Stimulated activated memory B cell treated with anti-CD40 and anti-IgM and Interleukin-4, amounts not matched to agents 10 μg/mL and 1 μg/mL and 100 μg/mL, for 72 hours (primary cell): ENCODE measurements at regions not wholly inside any gene's neighbourhood (a gene's known extent, or its start where the extent isn't known, plus 50 kb on each side); places are given as distances from the start of the nearest gene placed in this dataset.
"Not testable (repeated sequence)": the region's sequence is repeated elsewhere in the genome, so short reads cannot be mapped to it uniquely, and the experiment has no call there.

Experiments
- ATAC-seq: fragments of 150-1000 bp; cut with Tn5 transposase; 2 replicates; pipeline ENCODE4 v1.10.0; 2021
- H3K27ac Mint-ChIP-seq: one replicate; pipeline ENCODE4 v1.8.0; 2022; ENCODE audit warnings: mild to moderate bottlenecking, mixed read lengths
- H3K27me3 Mint-ChIP-seq: one replicate; pipeline ENCODE4 v1.8.0; 2022; ENCODE audit warnings: mixed read lengths
- H3K36me3 Mint-ChIP-seq: one replicate; pipeline ENCODE4 v1.8.0; 2022; ENCODE audit warnings: mixed read lengths
- H3K4me1 Mint-ChIP-seq: one replicate; pipeline ENCODE4 v1.8.0; 2022; ENCODE audit warnings: mixed read lengths
- H3K4me3 Mint-ChIP-seq: one replicate; pipeline ENCODE4 v1.8.0; 2022; ENCODE audit warnings: mild to moderate bottlenecking, moderate library complexity, mixed read lengths
- H3K9me3 Mint-ChIP-seq: one replicate; pipeline ENCODE4 v1.8.0; 2022; ENCODE audit warnings: mixed read lengths

DNA sequence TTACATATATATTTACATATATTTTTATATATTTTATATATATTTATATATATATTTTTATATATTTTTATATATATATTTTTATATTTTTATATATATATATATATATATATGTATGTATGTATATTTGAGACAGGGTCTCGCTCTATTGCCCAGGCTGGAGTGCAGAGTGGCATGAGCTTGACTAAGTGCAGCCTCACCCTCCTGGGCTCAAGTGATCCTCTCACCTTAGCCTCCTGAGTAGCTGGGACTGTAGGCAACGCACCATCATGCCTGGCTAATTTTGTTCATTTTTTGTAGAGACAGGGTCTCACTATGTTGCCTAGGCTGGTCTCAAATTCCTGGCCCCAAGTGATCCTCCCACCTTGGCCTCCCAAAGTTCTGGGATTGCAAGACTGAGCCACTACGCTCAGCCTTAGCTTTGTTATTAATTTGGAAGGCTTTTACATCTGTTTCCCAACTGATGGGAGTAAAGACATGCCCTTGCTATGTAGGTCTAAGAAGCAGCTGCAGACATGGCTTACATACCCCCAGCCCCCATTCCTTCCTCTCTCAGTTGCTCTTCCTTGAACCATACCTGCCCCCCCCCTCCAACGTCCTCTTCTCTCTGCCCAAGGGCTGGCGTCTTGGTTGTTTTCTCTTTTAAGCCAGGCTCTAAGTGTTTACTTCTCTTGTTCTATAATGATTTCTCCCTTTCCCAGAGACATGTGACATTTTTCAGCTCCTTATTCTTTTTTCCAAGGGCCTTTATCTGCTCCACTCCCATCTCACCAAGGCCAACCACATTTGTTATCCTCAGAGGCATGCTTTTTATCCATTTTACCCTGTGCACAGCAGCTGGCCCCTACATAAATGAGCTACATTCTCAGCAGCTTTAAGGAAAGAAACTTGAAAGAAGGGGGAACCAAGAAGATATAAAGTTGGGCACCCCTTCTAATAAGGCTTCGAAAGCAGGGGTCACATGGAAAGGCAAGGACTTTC, 64.2 kb upstream of the ATF7IP2 start:
- no peak for ATAC-seq
- Mint-ChIP-seq H3K27ac (no peak overlapping the region), H3K4me3 (no peak overlapping the region), H3K27me3 (no peaks in the 10 kb centered on the region), H3K4me1 (peaks cover 6% of the 10 kb centered on the region), H3K9me3 (peaks cover 5% of the 10 kb centered on the region), H3K36me3 (no peaks in the 10 kb centered on the region)

DNA sequence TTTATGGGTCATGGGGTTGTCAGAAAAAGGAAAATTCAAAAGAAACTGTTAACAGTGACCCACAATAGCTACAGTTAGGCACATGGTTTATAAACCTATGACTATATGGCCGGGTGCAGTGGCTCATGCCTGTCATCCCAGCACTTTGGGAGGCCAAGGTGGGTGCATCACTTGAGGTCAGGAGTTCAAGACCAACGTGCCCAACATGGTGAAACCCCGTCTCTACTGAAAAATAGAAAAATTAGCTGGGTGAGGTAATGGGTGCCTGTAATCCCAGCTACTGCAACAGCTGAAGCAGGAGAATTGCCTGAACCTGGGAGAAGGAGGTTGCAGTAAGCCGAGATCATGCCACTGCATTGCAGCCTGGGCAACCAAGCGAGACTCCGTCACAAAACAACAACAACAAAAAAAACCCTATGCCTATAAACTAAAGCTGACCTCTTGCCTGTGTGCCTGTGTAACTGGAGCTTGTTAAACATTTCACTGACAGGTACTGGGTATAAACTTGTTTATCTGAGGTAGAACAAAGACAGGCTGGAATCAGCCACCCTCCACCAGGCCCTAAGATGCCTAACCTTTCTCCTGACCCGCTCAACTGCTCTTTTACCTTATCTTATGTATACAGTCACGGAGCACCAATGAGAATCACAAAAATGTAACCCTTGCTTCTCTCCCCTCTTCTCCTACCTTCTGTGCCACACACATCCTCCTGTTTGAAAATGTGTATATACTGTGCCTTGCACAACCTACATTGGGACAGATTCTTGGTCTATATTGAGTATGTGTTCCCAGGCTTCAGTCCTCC, 62.9 kb upstream of the ATF7IP2 start:
- H3K4me1 Mint-ChIP-seq: peaks cover 6% of the 10 kb centered on the region

DNA sequence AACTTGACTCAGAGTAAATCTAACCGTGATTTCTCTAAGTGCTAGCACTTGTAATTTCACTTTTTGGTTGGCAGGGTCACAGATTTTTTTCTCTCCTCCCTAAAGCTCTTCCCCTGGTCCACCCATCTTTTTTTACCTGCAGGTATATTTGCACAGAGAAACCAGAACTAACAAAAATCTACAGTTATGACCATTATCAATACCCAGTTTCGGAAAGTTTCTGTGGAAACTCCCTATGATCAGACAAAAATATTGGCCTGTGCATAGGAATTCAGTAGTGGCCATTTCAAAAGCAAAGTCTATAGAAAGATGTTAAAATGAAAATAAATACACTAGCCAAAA, 62.4 kb upstream of the ATF7IP2 start:
- Mint-ChIP-seq H3K4me3 (no peak overlapping the region), H3K27me3 (no peaks in the 10 kb centered on the region), H3K9me3 (peaks cover 10% of the 10 kb centered on the region), H3K36me3 (peaks cover 6% of the 10 kb centered on the region), H3K4me1 (peaks cover 6% of the 10 kb centered on the region), H3K27ac (peak overlapping the region; percentile 1)
- no peak for ATAC-seq

More for the DNA sequence above, 62.9 kb upstream of the ATF7IP2 start:
- ATAC-seq: no peak
- H3K9me3 Mint-ChIP-seq: peaks cover 10% of the 10 kb centered on the region
- no peak overlapping the region for H3K4me3 Mint-ChIP-seq
- no peaks in the 10 kb centered on the region for H3K27me3 Mint-ChIP-seq
- peaks cover 6% of the 10 kb centered on the region for H3K36me3 Mint-ChIP-seq
- peak overlapping the region; percentile 1 for H3K27ac Mint-ChIP-seq

DNA sequence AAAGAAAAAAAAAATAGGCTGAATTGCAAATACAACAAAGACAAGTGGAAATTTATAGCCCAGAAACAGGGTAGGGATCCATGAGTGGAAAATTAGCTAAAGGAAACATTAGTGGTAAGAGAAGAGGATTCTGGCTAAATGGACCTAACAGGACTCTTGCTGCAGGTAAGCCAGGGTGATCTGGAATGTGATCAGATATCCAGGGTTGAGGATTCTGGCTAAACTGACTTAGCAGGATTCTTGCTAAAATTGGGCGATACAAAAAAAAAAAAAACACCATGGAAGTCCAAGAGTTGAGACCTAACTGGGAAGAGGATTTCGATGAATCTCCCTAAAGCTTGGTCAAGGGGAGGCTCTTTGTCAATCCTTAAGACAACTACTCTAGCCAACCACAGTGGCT, 61.7 kb upstream of the ATF7IP2 start:
- Mint-ChIP-seq H3K4me3 (no peak overlapping the region), H3K27me3 (no peaks in the 10 kb centered on the region), H3K36me3 (peaks cover 6% of the 10 kb centered on the region), H3K27ac (peak overlapping the region; percentile 1), H3K4me1 (peaks cover 3% of the 10 kb centered on the region), H3K9me3 (peaks cover 10% of the 10 kb centered on the region)
- ATAC-seq: no peak

DNA sequence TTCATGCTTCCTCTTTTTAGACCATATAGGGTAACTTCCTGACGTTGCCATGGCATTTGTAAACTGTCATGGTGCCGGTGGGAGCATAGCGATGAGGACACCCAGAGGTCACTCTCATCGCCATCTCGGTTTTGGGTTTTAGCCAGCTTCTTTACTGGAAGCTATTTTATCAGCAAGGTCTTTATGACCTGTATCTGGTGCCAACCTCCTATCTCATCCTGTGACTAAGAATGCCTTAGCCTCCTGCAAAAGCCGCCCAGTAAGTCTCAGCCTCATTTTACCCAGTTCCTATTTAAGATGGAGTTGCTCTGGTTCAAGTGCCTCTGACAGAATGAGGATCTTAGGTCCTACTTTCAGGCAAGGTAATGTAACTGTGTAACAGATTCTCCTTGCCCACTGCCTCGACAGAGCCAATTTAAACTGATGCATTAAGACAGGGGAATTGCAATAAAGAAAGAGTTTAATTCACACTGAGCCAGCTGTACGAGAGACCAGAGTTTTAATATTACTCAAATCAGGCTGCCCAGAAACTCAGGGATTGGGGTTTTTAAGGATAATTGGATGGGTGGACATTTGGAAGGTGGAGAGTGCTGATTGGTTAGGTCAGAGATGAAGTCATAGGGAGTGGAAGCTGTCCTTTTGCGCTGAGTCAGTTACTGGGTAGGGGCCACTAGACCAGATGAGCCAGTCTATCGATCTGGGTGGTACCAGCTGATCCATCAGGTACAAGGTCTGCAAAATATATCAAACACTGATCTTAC, 59.9 kb upstream of the ATF7IP2 start:
- no peak overlapping the region for H3K27ac Mint-ChIP-seq
- H3K27me3 Mint-ChIP-seq: no peaks in the 10 kb centered on the region
- H3K4me3 Mint-ChIP-seq: no peak overlapping the region

DNA sequence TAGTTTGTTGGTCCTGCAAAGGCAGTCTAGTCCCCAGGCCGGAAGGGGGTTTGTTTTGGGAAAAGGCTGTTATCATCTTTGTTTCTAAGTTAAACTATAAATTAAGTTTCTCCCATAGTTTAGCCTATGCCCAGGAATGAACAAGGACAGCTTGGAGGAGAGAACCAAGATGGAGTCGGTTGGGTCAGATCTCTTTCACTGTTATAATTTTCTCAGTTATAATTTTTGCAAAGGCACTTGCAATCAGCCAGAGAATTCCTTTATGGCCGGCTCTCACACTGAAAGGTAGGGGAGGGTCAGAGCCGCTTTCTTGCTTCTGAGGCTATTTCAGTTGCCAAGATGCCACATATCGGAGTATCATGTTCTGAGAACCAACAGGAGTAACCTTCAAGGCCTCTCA, 59.2 kb upstream of the ATF7IP2 start:
- H3K4me1 Mint-ChIP-seq: peaks cover 17% of the 10 kb centered on the region
- no peak overlapping the region for H3K4me3 Mint-ChIP-seq
- peaks cover 6% of the 10 kb centered on the region for H3K36me3 Mint-ChIP-seq
- H3K27ac Mint-ChIP-seq: no peak overlapping the region
- no peak for ATAC-seq
- H3K27me3 Mint-ChIP-seq: no peaks in the 10 kb centered on the region
- peaks cover 10% of the 10 kb centered on the region for H3K9me3 Mint-ChIP-seq

More for the DNA sequence above, 59.9 kb upstream of the ATF7IP2 start:
- Mint-ChIP-seq H3K9me3 (peaks cover 10% of the 10 kb centered on the region), H3K4me1 (peaks cover 14% of the 10 kb centered on the region), H3K36me3 (peaks cover 6% of the 10 kb centered on the region)
- ATAC-seq: no peak

DNA sequence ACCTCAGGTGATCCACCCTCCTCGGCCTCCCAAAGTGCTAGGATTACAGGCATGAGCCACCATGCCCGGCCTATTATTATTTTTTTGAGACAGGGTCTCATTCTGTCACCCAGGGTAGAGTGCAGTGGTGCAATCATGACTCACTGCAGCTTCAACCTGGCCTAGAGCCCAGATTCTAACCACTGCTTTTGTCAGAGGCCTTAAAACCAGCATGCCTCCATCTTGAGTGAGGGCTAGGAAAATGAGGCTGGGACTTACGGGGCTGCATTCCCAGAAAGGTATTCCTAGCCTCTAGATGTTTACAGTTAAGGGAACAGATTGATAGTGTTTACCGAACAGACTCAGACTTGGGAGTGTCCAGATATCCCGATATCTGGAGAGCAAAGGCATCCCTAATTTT, 57.6 kb upstream of the ATF7IP2 start:
- not testable (repeated sequence) for H3K4me3 Mint-ChIP-seq, H3K36me3 Mint-ChIP-seq, H3K27me3 Mint-ChIP-seq, H3K9me3 Mint-ChIP-seq, H3K27ac Mint-ChIP-seq, ATAC-seq
- peaks cover 17% of the 10 kb centered on the region for H3K4me1 Mint-ChIP-seq

DNA sequence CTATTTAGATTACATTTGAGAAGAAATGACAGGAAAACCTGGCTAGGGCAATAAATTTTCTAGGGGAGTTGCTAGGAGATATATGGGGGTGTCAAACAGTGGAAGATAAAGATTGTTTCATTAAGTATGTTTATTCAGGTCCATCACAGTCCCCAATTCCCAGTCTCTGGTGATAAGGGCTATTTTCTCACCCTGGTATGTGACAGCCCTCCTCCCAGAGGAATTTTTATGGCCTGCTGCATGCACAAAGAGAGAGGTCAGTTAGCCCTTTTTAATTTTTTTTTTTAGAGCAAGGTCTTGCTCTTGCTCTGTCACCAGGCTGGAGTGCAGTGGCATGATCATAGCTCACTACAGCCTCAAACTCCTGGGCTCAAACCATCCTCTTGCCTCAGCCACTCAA, 53.6 kb upstream of the ATF7IP2 start:
- H3K27me3 Mint-ChIP-seq: no peaks in the 10 kb centered on the region
- H3K27ac Mint-ChIP-seq: peak overlapping the region; percentile 22
- ATAC-seq: no peak
- peaks cover 5% of the 10 kb centered on the region for H3K9me3 Mint-ChIP-seq
- no peak overlapping the region for H3K4me3 Mint-ChIP-seq
- H3K4me1 Mint-ChIP-seq: peaks cover 17% of the 10 kb centered on the region
- peaks cover 5% of the 10 kb centered on the region for H3K36me3 Mint-ChIP-seq

DNA sequence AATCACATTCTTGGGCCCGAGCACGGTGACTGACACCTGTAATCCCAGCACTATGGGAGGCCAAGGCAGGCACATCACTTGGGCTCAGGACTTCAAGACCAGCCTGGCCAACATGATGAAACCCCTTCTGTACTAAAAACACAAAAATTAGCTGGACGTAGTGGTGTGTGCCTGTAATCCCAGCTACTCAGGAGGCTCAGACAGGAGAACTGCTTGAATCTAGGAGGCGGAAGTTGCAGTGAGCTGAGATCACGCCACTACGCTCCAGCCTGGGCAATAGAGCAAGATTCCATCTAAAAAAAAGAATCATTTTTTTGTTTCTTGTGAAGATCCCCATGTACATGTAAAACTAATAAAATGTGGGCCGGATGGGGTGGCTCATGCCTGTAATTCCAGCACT, 53.1 kb upstream of the ATF7IP2 start:
- Mint-ChIP-seq H3K27me3 (no peaks in the 10 kb centered on the region), H3K9me3 (peaks cover under 1% of the 10 kb centered on the region), H3K36me3 (no peaks in the 10 kb centered on the region), H3K4me3 (no peak overlapping the region), H3K27ac (peak overlapping the region; percentile 22), H3K4me1 (peaks cover 17% of the 10 kb centered on the region)
- ATAC-seq: no peak

DNA sequence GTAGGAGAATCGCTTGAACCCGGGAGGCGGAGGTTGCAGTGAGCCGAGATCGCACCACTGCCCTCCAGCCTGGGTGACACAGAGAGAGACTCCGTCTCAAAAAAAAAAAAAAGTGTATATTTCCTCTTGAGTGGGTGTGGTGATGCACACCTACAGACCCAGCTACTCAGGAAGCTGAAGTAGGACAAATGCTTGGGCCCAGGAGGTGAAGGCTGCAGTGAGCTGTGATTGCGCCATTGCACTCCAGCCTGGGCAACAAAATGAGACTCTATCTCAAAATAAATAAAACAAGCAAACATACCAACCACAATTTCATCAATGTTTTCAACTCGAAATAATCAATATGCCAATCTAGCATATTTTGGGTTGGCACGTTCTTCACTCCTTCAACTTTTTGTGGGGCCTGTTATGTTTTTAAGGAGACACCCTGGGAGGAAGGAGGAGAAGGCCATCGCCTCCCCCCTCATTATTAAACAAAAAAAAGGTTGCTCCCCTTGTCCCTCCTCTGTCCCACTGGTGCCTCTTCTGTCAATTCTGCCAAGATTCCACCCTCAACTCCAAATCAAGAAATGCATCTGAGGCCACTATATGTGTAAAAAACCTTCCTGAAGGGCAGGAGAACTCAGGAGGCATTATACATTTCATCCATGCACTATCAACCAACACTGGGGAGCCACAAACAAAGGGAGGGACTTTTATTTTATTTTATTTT, 52.4 kb upstream of the ATF7IP2 start:
- Mint-ChIP-seq H3K4me3 (no peak overlapping the region), H3K27ac (no peak overlapping the region), H3K36me3 (no peaks in the 10 kb centered on the region), H3K27me3 (no peaks in the 10 kb centered on the region), H3K9me3 (no peaks in the 10 kb centered on the region), H3K4me1 (peaks cover 17% of the 10 kb centered on the region)
- ATAC-seq: no peak

DNA sequence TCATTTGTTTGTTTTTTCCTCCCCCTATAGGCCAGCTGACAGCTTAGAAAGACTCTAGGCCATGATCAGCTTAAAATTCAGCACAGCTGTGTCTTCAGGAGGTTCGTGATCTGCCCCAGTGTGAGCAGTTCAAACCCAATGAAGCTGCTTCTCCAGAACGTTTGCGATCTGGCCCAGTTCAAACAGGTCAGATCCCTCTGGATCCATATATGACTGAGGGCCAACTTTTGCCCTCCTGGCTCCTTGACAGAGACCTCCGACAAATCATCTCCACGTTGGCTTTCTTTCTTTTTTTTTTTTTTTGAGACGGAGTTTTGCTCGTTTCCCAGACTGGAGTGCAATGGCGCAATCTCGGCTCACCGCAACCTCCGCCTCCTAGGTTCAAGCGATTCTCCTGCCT, 50.2 kb upstream of the ATF7IP2 start:
- Mint-ChIP-seq H3K27ac (no peak overlapping the region), H3K4me3 (no peak overlapping the region), H3K36me3 (peaks cover 10% of the 10 kb centered on the region), H3K9me3 (peaks cover 10% of the 10 kb centered on the region), H3K4me1 (peaks cover 11% of the 10 kb centered on the region), H3K27me3 (no peaks in the 10 kb centered on the region)
- no peak for ATAC-seq
